ENCODE measurements at regions not wholly inside any gene's neighbourhood (a gene's known extent, or its start where the extent isn't known, plus 50 kb on each side); places are given as distances from the start of the nearest gene placed in this dataset.

DNA sequence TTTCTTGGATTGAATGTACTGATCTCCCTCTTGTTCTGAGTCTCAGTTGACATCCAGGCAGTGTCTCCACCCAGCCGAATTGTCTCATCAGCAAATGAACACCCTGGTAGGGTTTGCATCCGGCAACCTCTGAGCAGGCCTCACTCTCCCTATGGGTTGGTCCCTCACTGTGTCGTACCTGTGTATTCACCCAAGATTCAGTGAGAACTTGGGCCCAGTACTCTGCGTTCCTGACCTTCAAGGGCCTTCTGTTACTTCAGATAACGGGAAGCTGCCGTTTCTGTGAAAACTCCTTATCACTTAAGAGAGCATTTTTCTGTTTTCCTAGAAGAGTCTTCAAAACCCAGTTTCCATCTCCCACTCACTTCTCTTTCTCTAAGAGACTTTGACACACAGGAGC lies 915.6 kb downstream of the TBC1D22A start:
- H3K4me1 ChIP-seq, result no peaks in the 10 kb centered on the region
- WGBS, 2 donors, result 64 to 69% methylated on average over 6 of the region's 6 CpGs
- H3K36me3 ChIP-seq, result no peaks in the 10 kb centered on the region
- no peak overlapping the region for H3K27ac ChIP-seq
- H3K9me3 ChIP-seq, result peaks cover 0 to 3% (median 0%) of the 10 kb centered on the region in 4 donors
- TF ChIP-seq POLR2A (IDR thresholded peaks at IDR 0.05) (no peak), POLR2AphosphoS5 (IDR thresholded peaks at IDR 0.05) (no peak), EP300 (IDR thresholded peaks at IDR 0.05) (no peak)
- TF ChIP-seq, protein P1, sequence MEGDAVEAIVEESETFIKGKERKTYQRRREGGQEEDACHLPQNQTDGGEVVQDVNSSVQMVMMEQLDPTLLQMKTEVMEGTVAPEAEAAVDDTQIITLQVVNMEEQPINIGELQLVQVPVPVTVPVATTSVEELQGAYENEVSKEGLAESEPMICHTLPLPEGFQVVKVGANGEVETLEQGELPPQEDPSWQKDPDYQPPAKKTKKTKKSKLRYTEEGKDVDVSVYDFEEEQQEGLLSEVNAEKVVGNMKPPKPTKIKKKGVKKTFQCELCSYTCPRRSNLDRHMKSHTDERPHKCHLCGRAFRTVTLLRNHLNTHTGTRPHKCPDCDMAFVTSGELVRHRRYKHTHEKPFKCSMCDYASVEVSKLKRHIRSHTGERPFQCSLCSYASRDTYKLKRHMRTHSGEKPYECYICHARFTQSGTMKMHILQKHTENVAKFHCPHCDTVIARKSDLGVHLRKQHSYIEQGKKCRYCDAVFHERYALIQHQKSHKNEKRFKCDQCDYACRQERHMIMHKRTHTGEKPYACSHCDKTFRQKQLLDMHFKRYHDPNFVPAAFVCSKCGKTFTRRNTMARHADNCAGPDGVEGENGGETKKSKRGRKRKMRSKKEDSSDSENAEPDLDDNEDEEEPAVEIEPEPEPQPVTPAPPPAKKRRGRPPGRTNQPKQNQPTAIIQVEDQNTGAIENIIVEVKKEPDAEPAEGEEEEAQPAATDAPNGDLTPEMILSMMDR (IDR thresholded peaks at IDR 0.05), result no peak
- no peak for DNase-seq
- H3K4me3 ChIP-seq, result no peak overlapping the region
- no peaks in the 10 kb centered on the region for H3K27me3 ChIP-seq
- intact Hi-C loops (cut with DNase I), result no loop called here

DNA sequence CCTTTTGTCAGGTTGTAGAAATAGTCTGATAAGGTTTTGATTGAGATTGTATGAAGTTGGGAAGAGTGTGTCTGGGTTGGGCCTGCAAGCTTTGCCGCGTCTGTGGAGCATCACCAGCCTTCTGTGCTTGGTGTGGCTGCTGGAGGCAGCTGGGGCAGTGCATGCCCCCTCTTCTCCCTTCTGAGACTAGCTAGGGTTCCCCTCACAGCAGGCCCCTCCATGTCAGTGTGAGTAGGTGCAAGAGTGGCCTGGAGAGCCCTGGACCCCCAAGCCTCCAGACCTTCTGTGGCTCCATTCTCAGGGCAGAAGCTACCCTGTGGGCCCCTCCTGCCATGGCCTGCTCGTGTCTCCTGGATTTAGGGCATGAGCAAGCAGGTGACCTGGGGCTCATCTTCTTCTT lies 914.2 kb downstream of the TBC1D22A start:
- TF ChIP-seq, protein P1 (IDR thresholded peaks at IDR 0.05), result no peak
- no peak for TF ChIP-seq EP300 (IDR thresholded peaks at IDR 0.05)
- TF ChIP-seq POLR2AphosphoS5 (IDR thresholded peaks at IDR 0.05), result no peak
- TF ChIP-seq POLR2A (IDR thresholded peaks at IDR 0.05), result no peak
- intact Hi-C loops (cut with DNase I), result no loop called here
- DNase-seq, result no peak
- Histone ChIP-seq H3K9me3 (no peaks in the 10 kb centered on the region), H3K4me3 (no peak overlapping the region), H3K36me3 (no peaks in the 10 kb centered on the region), H3K27ac (no peak overlapping the region), H3K4me1 (no peaks in the 10 kb centered on the region), H3K27me3 (no peaks in the 10 kb centered on the region)
- 69 to 71% methylated on average over 3 of the region's 3 CpGs for WGBS, 2 donors

DNA sequence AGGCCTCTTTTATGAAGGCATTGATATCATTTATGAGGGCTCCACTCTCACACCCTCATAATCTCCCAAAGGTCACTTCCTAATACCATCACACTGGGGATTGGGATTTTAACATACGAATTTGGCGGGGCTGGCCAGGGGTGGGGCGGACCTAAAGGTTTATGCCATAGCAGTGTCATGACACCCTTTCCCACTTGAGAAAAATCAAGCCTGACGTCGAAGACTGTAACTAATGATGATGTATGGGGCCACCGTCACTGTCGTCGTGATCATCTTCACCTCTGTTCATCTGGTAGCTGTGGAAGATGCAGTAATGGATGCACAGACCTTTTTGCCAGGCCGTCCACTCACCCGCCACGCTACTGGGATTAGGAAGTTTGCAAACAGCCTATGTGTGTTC lies 912.1 kb downstream of the TBC1D22A start:
- intact Hi-C loops (cut with DNase I), result no loop called here
- H3K27me3 ChIP-seq, result no peaks in the 10 kb centered on the region
- H3K27ac ChIP-seq, result no peak overlapping the region
- H3K4me1 ChIP-seq, result no peaks in the 10 kb centered on the region
- WGBS, 2 donors, result 89 to 90% methylated on average over 11 of the region's 11 CpGs
- no peak for DNase-seq
- no peak overlapping the region for H3K4me3 ChIP-seq
- H3K9me3 ChIP-seq, result no peaks in the 10 kb centered on the region
- TF ChIP-seq POLR2A (IDR thresholded peaks at IDR 0.05), result no peak
- no peak for TF ChIP-seq POLR2AphosphoS5 (IDR thresholded peaks at IDR 0.05)
- no peak for TF ChIP-seq EP300 (IDR thresholded peaks at IDR 0.05)
- TF ChIP-seq, protein P1 (IDR thresholded peaks at IDR 0.05), result no peak
- H3K36me3 ChIP-seq, result no peaks in the 10 kb centered on the region

DNA sequence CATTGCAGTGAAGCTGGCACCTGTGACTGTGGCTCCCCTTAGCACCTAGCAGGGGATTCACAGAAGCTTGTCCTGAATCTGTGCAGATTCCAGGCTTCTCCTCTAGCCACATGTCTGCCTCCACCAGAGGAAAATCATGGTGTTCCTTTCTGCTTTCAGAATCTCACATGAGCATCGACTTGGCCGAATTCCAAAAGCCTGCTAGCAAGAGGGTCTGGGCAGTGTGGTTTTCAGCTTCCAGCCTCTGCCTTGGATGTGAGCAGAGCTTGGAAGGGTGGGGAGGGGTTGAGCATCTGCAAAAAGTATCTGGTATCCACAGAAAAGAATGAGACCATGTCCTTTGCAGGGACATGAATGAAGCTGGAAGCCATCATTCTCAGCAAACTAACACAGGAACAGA lies 911.1 kb downstream of the TBC1D22A start:
- intact Hi-C loops (cut with DNase I), result no loop called here

DNA sequence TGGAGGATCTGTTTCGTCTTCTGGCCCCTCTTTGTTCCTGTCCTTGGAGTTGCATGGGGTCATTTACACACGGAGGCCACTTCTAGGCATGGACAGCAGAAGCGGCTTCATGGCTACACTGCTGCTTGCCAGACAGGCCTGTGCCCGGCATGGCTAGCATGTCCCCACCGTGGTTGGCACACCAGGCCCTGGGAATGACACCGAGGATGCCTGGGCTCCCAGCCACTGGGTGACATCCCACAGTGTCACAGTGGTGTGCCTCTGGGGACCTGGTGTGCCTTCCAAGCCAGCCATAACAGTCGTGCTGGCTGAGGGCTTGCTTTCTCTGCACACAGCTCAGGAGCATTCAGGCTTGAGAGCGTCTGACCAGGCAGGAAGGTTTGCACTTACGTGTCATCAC lies 910.1 kb downstream of the TBC1D22A start:
- intact Hi-C loops (cut with DNase I), result no loop called here
- DNase-seq, result no peak
- Histone ChIP-seq H3K4me3 (no peak overlapping the region), H3K36me3 (no peaks in the 10 kb centered on the region), H3K9me3 (no peaks in the 10 kb centered on the region), H3K4me1 (no peaks in the 10 kb centered on the region), H3K27me3 (no peaks in the 10 kb centered on the region), H3K27ac (no peak overlapping the region)
- TF ChIP-seq, protein P1 (IDR thresholded peaks at IDR 0.05), result no peak
- TF ChIP-seq POLR2AphosphoS5 (IDR thresholded peaks at IDR 0.05) (no peak), EP300 (IDR thresholded peaks at IDR 0.05) (no peak), POLR2A (IDR thresholded peaks at IDR 0.05) (no peak)
- WGBS, 2 donors, result 86 to 87% methylated on average over 9 of the region's 9 CpGs

More for the DNA sequence above, 911.1 kb downstream of the TBC1D22A start:
- WGBS, 2 donors, result 87% methylated on average over 2 of the region's 2 CpGs
- Histone ChIP-seq H3K4me1 (no peaks in the 10 kb centered on the region), H3K27ac (no peak overlapping the region), H3K9me3 (no peaks in the 10 kb centered on the region), H3K36me3 (no peaks in the 10 kb centered on the region), H3K4me3 (no peak overlapping the region), H3K27me3 (no peaks in the 10 kb centered on the region)
- no peak for TF ChIP-seq POLR2AphosphoS5 (IDR thresholded peaks at IDR 0.05)
- TF ChIP-seq, protein P1 (IDR thresholded peaks at IDR 0.05), result no peak
- TF ChIP-seq POLR2A (IDR thresholded peaks at IDR 0.05), result no peak
- no peak for TF ChIP-seq EP300 (IDR thresholded peaks at IDR 0.05)
- no peak for DNase-seq
